Stimulated activated CD8-positive, alpha-beta memory T cell treated with anti-CD3 and anti-CD28 coated beads, Interleukin-12 subunit alpha, Interleukin-12 subunit beta, amount 100 ng/mL, for 24 hours (primary cell): ENCODE measurements at regions not wholly inside any gene's neighbourhood (a gene's known extent, or its start where the extent isn't known, plus 50 kb on each side); places are given as distances from the start of the nearest gene placed in this dataset.
"Not testable (repeated sequence)": the region's sequence is repeated elsewhere in the genome, so short reads cannot be mapped to it uniquely, and the experiment has no call there.

Experiments
- DNase-seq: peaks from one replicate; pipeline ENCODE4 v3.0.0-alpha.2; 2020; ENCODE audit errors: extremely low read depth

GRCh38 chr12:11978726-11979384 lies 91.9 kb upstream of the BCL2L14 start:
- DNase-seq: no peak

- no peak for DNase-seq
These were observed 90.6 kb upstream of the BCL2L14 start for GRCh38 chr12:11980115-11980514.

GRCh38 chr12:11981121-11981733 lies 89.5 kb upstream of the BCL2L14 start:
- DNase-seq: no peak

- no peak for DNase-seq
These were observed 86.3 kb upstream of the BCL2L14 start for GRCh38 chr12:11984417-11984816.

- no peak for DNase-seq
These were observed 84.6 kb upstream of the BCL2L14 start for GRCh38 chr12:11986165-11986564.

DNA sequence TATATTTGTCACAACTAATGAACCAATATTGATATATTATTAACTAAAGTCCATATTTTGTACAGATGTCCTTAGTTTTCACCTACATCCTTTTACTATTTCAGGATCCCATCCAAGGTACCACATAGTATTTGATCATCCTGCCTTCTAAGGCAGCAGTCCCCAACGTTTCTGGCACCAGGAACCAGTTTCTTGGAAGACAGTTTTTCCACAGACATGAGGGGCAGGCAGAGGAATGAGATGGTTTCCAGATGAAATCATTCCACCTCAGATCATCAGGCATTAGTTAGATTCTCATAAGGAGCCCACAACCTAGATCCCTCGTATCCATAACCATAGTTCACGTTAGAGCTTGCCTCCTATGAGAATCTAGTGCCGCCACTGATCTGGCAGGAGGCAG lies 82.8 kb upstream of the BCL2L14 start:
- DNase-seq: no peak

DNA sequence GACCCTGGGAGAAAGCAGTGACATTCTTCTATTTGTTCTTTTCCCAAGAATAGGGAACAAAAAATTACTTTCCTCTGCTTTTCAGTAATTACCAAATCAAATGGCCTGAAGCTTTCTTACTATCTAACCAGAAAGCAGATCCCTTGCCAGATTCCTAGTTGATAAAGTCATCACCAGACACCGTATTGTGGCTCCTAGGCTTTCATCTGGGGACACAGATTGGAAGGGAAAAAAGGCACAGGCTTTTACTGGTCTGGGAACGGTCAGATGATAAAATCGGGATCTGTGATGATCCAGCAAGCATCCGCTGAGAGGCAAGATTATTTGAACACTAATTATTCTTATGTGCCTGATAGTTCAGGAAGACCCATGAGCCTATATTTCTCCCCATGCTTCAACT lies 79.1 kb upstream of the BCL2L14 start:
- no peak for DNase-seq

- no peak for DNase-seq
These were observed 78.2 kb upstream of the BCL2L14 start for GRCh38 chr12:11992515-11992914.

DNA sequence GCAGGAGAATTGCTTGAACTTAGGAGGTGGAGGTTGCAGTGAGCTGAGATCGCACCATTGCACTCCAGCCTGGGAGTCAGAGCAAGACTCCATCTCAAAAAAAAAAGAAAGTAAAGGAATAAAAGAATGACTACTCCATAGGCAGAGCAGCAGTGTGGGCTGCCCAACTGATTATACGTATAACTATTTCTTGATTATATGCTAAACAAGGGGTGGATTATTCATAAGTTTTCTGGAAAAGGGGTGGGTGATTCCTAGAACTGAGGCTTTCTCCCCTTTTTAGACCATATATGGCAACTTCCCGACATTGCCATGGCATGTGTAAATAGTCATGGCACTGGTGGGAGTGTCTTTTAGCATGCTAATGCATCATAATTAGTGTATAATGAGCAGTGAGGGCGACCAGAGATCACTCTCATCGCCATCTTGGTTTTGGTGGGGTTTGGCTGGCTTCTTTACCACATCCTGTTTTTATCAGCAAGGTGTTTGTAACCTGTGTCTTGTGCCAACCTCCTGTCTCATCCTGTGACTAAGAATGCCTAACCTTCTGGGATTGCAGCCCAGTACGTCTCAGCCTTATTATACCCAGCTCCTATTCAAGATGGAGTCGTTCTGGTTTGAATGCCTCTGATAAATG lies 72.3 kb upstream of the BCL2L14 start:
- DNase-seq: not testable (repeated sequence)

DNA sequence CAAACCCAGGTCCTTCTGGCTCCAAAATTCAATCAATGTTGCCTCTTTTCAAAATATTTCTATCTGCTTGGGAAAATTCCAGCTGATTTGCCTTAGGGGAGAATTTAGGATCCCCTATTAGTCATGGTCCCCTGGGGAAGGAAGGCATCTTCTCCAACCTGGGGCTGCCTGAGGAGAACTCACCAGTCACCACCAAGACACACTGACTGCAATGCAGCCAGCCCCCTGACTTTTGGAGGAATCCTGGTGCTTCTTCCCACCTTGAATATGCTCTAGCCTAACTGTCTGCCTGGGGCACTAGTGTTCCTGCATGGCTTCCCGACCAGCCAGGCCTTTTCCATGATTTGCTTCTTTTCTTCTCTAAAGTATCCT lies 71.8 kb upstream of the BCL2L14 start:
- no peak for DNase-seq

- no peak for DNase-seq
These were observed 67.1 kb upstream of the BCL2L14 start for GRCh38 chr12:12003609-12004008.

DNA sequence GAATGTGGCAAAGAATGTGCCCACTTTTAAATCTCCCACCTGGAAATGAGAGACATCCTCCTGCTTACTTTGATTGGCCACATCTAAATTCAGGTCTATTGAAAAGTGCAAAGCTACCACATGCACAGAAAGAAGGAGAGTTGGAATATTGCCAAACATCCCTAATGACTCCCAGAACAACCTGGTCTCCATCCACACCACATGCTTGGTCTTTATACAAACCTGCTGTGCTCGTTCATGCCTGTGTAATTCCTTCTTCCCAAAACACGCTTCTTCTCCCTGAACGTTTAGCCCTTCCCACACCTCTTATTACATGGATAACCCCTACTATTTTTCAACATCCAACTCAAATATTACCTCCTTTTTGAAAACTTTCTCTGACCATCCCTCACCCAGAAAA lies 66.2 kb upstream of the BCL2L14 start:
- no peak for DNase-seq

- no peak for DNase-seq
These were observed 63.6 kb upstream of the BCL2L14 start for GRCh38 chr12:12007001-12007712.

- DNase-seq: no peak
These were observed 63.0 kb upstream of the BCL2L14 start for GRCh38 chr12:12007713-12008231.

DNA sequence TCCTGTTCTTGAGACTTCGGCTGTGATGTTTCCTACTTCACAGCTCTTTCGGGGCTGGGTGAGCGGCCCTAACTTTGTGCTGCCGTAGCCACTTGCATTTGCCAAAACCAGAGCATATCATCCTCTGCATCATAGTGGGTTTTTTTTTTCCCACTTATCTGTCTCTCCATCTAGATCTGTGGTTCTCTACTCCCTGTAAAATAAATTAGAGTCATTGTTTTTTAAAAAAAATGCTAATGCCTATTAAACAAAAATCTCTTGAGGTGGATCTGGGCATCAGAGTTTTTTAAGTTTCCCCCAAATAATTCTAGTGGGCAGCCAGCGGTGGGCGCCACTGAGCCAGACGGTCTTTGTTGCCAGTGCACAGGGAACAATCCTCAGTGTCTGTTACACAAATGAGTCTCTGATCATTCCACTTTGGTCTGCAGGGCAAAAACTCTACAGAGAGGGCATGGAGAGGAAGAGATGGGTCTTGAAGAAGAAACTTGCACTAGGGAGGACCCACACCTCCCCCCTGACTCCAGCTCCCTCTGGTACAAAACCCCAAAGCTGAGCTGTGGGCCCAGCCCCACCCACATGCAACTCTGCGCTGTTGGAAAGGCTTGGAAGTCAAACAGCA lies 62.4 kb upstream of the BCL2L14 start:
- no peak for DNase-seq

- no peak for DNase-seq
These were observed 61.7 kb upstream of the BCL2L14 start for GRCh38 chr12:12008931-12009611.

DNA sequence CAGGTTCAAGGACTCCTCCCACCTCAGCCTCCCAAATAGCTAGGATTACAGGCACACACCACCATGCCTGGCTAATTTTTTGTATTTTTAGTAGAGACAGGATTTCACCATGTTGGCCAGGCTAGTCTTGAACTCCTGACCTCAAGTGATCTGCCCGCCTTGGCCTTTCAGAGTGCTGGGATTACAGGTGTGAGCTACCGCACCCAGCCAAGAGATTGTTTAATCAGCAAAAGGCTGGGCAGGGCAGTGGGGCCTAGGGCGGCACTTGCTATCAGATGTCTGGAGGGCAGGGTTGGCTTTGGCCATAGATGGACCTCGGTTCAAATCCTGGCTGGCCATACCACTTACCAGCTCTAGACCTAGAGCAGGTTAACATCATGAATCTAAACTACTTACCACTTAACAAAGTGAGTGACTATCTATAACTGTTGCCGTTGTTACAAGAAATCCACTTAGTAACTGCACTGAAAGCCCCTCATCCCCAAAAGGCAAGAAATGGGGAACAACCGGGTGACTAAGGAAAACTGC lies 60.9 kb upstream of the BCL2L14 start:
- DNase-seq: not testable (repeated sequence)

DNA sequence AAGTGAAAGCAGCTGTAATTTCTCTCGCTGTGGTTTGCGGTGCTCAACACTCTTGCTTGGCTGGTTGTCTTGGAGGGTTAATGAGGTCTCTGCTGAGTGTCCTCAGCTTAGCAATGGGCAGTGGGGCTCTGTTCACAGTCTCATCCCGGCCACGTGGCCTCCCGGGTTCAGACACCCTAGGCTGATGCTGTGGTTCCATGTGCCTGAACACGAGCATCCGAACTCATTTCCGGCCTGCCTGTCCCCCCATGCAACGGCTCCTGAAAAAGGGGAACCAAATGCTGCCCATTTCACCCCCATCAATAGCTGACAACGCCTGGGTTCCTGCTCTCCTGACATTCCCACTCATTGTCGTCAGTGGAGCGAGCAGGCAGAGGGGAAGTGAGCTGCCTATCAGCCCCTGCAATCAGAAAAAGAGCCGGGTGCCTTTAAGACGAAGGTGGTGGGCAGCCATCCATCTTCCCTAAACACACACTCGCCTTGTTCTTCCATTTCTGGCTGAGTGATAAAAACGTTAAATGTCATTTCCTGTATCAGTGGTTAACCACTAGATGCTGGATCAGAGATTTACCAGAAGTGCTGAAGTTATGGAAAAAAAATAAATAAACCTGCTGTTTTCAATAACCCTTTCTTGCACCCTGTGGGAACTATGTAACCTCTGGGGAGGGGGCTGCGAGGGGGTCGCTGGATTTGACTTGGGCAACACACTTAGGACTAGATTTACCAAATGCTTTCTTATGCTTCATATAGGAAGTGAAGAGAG lies 60.3 kb upstream of the BCL2L14 start:
- DNase-seq: no peak

GRCh38 chr12:12011880-12012260 lies 58.9 kb upstream of the BCL2L14 start:
- no peak for DNase-seq

DNA sequence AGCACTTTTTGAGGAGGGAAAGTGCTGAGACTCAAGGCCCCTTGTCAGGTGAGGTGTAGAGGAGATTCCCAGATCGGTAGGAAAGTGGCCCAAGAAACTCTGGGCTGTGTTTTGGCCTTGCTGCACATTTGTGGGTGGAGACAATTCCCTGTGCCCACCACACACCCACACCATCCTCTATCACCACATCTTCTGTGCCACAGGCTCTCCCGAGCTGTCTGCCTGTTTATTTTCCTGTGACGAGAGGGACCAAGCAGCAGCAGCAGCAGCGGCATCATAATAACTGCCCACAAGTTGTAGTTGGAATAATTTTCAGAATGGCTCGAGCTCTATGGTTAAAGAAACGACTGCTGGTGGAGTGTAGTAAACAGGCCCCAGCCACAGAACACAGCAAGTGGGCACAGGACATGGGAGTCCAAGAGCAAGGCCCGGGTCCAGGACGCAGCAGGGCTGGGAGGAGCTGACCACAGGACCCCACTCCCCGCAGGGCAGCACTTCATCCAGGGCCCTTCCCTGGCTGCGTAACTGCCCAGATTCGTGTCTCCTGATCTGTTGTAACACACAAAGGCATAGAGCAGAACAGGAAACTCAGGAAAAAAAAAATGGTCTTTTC lies 55.6 kb upstream of the BCL2L14 start:
- no peak for DNase-seq
